ENCODE measurements at regions not wholly inside any gene's neighbourhood (a gene's known extent, or its start where the extent isn't known, plus 50 kb on each side); places are given as distances from the start of the nearest gene placed in this dataset.

GRCh38 chr16:50932348-50932935 is 190.6 kb downstream of the CYLD start:
- no peak for TF ChIP-seq CTCF (conservative IDR thresholded peaks at IDR 0.05)
- no peak overlapping the region for H3K27ac ChIP-seq

GRCh38 chr16:50928065-50928464 is 186.2 kb downstream of the CYLD start:
- no peak overlapping the region for H3K27ac ChIP-seq
- no peak for TF ChIP-seq CTCF (conservative IDR thresholded peaks at IDR 0.05)

GRCh38 chr16:50925758-50926357 is 184.0 kb downstream of the CYLD start:
- no peak overlapping the region for H3K27ac ChIP-seq
- TF ChIP-seq CTCF (conservative IDR thresholded peaks at IDR 0.05), result no peak

GRCh38 chr16:50924759-50925545 is 183.1 kb downstream of the CYLD start:
- no peak overlapping the region for H3K27ac ChIP-seq
- TF ChIP-seq CTCF (conservative IDR thresholded peaks at IDR 0.05), result no peak

GRCh38 chr16:50917950-50918703 is 176.2 kb downstream of the CYLD start:
- TF ChIP-seq CTCF (conservative IDR thresholded peaks at IDR 0.05), result no peak

GRCh38 chr16:50916040-50916439 is 174.2 kb downstream of the CYLD start:
- H3K27ac ChIP-seq, result no peak overlapping the region
- TF ChIP-seq CTCF (conservative IDR thresholded peaks at IDR 0.05), result no peak

More at GRCh38 chr16:50917950-50918703, 176.2 kb downstream of the CYLD start:
- H3K27ac ChIP-seq, result no peak overlapping the region

GRCh38 chr16:50915120-50915519 is 173.2 kb downstream of the CYLD start:
- TF ChIP-seq CTCF (conservative IDR thresholded peaks at IDR 0.05), result no peak
- H3K27ac ChIP-seq, result no peak overlapping the region
